AG09309 (cell line): ENCODE measurements at regions not wholly inside any gene's neighbourhood (a gene's known extent, or its start where the extent isn't known, plus 50 kb on each side); places are given as distances from the start of the nearest gene placed in this dataset.
"Not testable (repeated sequence)": the region's sequence is repeated elsewhere in the genome, so short reads cannot be mapped to it uniquely, and the experiment has no call there.

ENCODE experiments used
- DNase-seq: peaks from one replicate; pipeline ENCODE4 v3.0.0-alpha.2; 2010; ENCODE audit warnings: low read depth
- H3K4me3 ChIP-seq: 2 replicates; pipeline ENCODE4 v1.5.1; 2011; ENCODE audit warnings: mild to moderate bottlenecking, low read depth, low read length, moderate library complexity; ENCODE audit not compliant: control insufficient read depth
- CTCF ChIP-seq: IDR thresholded peaks from 2 replicates; pipeline ENCODE4 v1.5.1; 2011; ENCODE audit warnings: mild to moderate bottlenecking, low read depth, low read length, inconsistent platforms; ENCODE audit not compliant: insufficient read depth, control insufficient read depth; ENCODE audit errors: missing control alignments

DNA sequence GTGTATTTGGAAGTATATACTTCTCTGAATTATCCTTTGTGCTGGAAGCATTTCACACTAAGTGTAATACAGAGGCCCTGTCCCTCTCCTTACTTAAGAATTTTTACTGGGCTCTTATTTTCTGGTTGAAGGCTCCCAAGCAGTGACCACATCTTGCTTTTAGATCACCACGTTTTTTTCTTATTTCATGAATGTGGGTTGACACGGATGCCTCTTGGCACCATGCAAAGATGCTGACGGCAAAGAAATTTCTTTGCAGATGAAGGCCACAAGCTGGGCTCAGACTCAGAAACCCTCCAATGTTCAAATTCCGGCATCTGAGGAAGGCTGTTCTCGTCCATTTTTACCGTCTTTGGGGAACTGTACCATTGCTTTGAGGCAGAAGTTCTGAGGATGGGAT is 168.5 kb downstream of the HMHB1 start:
- TF ChIP-seq CTCF: no peak
- H3K4me3 ChIP-seq: no peak overlapping the region
- no peak for DNase-seq

- not testable (repeated sequence) for H3K4me3 ChIP-seq, DNase-seq
These were observed 171.0 kb downstream of the HMHB1 start for GRCh38 chr5:143982957-143983356.

DNA sequence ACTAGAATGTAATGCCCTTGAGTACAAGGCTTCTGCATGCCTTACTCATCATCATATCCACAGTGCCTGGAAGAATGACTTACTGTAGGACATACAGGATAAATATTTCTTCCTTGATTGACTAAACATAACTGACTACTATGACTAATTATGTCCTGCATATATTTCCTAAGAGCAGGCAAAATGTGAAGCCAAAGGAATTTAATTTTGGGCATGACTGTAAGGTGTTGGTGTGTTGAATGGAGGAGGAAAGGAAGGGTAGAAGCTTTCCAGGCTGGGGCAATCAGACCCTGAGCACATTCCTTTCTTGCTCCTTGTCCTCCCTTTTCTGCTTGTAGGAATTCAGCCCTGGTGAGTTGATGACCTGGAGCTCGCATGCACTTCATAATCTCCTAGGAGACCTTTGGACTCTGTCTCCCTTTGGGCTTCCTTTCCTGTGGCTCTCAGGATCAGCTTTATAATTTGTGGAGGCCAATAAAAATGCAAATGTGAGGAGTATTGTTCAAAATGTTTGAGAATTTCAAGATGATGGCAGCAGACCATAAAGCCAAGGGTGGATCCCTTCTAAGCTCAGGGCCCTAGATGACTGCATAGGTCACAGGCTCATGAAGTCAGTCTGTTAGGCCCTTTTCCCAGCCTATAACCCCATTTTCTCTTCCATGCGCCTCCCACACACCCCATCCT is 174.0 kb downstream of the HMHB1 start:
- H3K4me3 ChIP-seq: no peak overlapping the region
- TF ChIP-seq CTCF: no peak
- peak; percentile 53 for DNase-seq

DNA sequence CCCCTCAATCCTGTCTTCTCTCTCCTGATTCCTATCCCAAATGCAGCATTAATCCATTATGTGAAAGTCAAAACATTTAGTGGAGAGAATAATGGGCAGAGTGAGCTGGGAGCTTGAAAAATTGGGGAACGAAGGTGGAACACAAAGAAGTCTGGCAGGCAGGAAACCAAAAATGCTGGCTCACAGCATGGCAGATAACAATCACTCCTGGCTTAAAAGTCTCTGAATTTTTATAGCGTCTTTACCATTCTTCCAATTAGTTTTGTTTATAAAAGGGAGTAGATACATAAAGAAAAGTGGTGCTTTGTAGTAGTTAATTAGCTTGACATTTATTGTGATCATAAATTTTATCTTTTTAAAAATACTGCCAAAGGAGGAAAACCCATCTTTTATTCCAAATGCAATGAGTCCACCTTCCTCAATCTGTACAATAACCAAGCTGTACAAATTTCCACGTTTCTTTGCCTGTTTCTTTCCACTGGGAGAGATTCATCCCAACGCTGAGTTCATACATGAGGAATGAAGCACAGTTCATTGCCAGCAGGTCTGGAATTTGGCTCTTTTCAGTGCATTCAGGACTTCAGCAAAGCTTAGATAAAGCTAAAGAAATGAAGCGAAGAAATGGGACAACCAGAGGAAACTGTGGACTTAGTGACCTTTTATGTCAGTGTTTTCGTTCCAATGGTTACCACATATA is 174.7 kb downstream of the HMHB1 start:
- no peak for TF ChIP-seq CTCF
- DNase-seq: peak; percentile 47
- H3K4me3 ChIP-seq: no peak overlapping the region

- DNase-seq: no peak
- no peak overlapping the region for H3K4me3 ChIP-seq
- no peak for TF ChIP-seq CTCF
These were observed 175.3 kb downstream of the HMHB1 start for GRCh38 chr5:143987264-143987663.

- DNase-seq: no peak
- no peak for TF ChIP-seq CTCF
- H3K4me3 ChIP-seq: no peak overlapping the region
These were observed 176.0 kb downstream of the HMHB1 start for GRCh38 chr5:143987751-143988560.

DNA sequence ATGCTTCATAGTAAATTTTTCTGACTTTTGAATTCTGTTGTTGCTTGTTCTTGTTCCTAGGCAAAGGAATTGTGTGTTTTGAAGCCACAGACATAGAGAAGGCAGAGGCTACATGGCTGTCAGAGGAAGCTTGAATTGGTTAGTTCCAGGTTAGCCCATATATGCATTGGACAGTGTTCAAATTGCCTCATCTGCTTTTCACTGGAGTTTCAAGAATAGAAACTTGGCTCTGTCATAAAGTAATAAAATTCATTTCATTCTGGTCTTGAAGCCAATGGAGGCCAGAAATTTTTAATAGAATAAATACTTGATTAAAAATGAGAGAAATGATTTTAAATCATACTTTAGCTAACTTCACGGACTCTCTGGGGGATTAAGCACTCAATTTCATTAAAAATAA is 178.0 kb downstream of the YIPF5 start:
- no peak overlapping the region for H3K4me3 ChIP-seq
- no peak for TF ChIP-seq CTCF
- DNase-seq: no peak
